A549 (cell line): ENCODE measurements at regions not wholly inside any gene's neighbourhood (a gene's known extent, or its start where the extent isn't known, plus 50 kb on each side); places are given as distances from the start of the nearest gene placed in this dataset.
"Not testable (repeated sequence)": the region's sequence is repeated elsewhere in the genome, so short reads cannot be mapped to it uniquely, and the experiment has no call there.

ENCODE experiments used
- ATAC-seq, 2 experiments: fragments of 200-7000 bp in 1 of 2; fragments of >200 bp in 1 of 2; cut with Nextera tagmentation in 1 of 2; cut with Tn5 transposase in 1 of 2; 3 replicates each; pipeline versions ENCODE4 v1.8.0 to v1.9.1; 2018 to 2020; ENCODE audit warnings: mild to moderate bottlenecking in 1 of 2, moderate library complexity in 1 of 2
- CTCF ChIA-PET: fragments of 300-600 bp; sonication (Branson Sonifier 250); formaldehyde crosslinking; extraction: SDS; loops from one replicate; lab custom pipeline; 2021; ENCODE audit warnings: antibody characterized with exemption, inconsistent platforms; lab: Yijun Ruan, JAX
- POLR2A ChIA-PET: fragments of 350-600 bp; formaldehyde crosslinking; extraction: SDS; loops from one replicate; lab custom pipeline; 2021; ENCODE audit warnings: antibody characterized with exemption, inconsistent platforms; lab: Yijun Ruan, JAX
- DNase-seq, 2 experiments: peaks; one replicate each; pipeline versions ENCODE4 v3.0.0 to v3.0.0-alpha.2; 2011 to 2016; ENCODE audit warnings: low read depth in 1 of 2, low spot score in 1 of 2
- FAIRE-seq: peaks from 2 replicates; lab custom pipeline; 2011; peaks lifted over from hg19 to GRCh38; lab: Jason Lieb, UNC
- H3K27ac ChIP-seq, 2 experiments: fragments of >200 bp; sonication (Bioruptor Twin); formaldehyde crosslinking; 3 replicates each; pipeline ENCODE4 v1.5.1; 2016 to 2017
- H3K4me1 ChIP-seq: fragments of >200 bp; sonication (Bioruptor Twin); formaldehyde crosslinking; 3 replicates; pipeline ENCODE4 v1.6.1; 2016
- H3K4me2 ChIP-seq: fragments of >200 bp; sonication (Bioruptor Twin); formaldehyde crosslinking; 3 replicates; pipeline ENCODE4 v1.6.1; 2016
- H3K4me3 ChIP-seq: fragments of >200 bp; sonication (Bioruptor Twin); formaldehyde crosslinking; 3 replicates; pipeline ENCODE4 v1.5.1; 2016
- H3K9me3 ChIP-seq: fragments of >200 bp; sonication (Bioruptor Twin); formaldehyde crosslinking; 3 replicates; pipeline ENCODE4 v1.6.1; 2016
- CEBPB ChIP-seq, 2 experiments: fragments of >200 bp in 1 of 2; sonication (Bioruptor Twin) in 1 of 2; formaldehyde crosslinking in 1 of 2; IDR thresholded peaks; 2 replicates each; pipeline ENCODE4 v1.6.1; 2012 to 2016
- CHD2 ChIP-seq: fragments of 150-350 bp; IDR thresholded peaks from 2 replicates; pipeline ENCODE4 v1.6.1; 2014; ENCODE audit warnings: low read length; ENCODE audit not compliant: partially characterized antibody
- E2F6 ChIP-seq: IDR thresholded peaks from 2 replicates; pipeline ENCODE4 v1.6.1; 2012; ENCODE audit warnings: low read depth, borderline replicate concordance
- EHF ChIP-seq: fragments of 250-450 bp; sonication (Bioruptor Pico); IDR thresholded peaks from 2 replicates; pipeline ENCODE4 v1.5.0; 2020; ENCODE audit warnings: mild to moderate bottlenecking
- EP300 ChIP-seq, 2 experiments: fragments of >200 bp; sonication (Bioruptor Twin); formaldehyde crosslinking; IDR thresholded peaks; 2 replicates in 1 of 2; 3 replicates in 1 of 2; pipeline ENCODE4 v1.6.1; 2016 to 2017
- FOSL2 ChIP-seq, 2 experiments: fragments of 450-650 bp in 1 of 2; fragments of >200 bp in 1 of 2; sonication (Bioruptor Twin) in 1 of 2; formaldehyde crosslinking; IDR thresholded peaks; 2 replicates each; pipeline versions ENCODE4 v1.5.0 to v1.6.1; 2016 to 2020; ENCODE audit warnings: mild to moderate bottlenecking in 1 of 2, moderate library complexity in 1 of 2
- FOXS1 ChIP-seq: fragments of 250-450 bp; sonication (Bioruptor Pico); IDR thresholded peaks from 2 replicates; pipeline ENCODE4 v1.5.0; 2020; ENCODE audit warnings: mild to moderate bottlenecking, moderate library complexity
- GATA3 ChIP-seq: IDR thresholded peaks from 2 replicates; pipeline ENCODE4 v1.6.1; 2012; ENCODE audit warnings: borderline replicate concordance
- HEYL ChIP-seq: fragments of 250-450 bp; sonication (Bioruptor Pico); IDR thresholded peaks from 2 replicates; pipeline ENCODE4 v1.8.0; 2021; ENCODE audit warnings: mild to moderate bottlenecking, moderate library complexity
- HMGXB4 ChIP-seq: fragments of 250-450 bp; sonication (Bioruptor Pico); IDR thresholded peaks from 2 replicates; pipeline ENCODE4 v1.5.0; 2021; ENCODE audit warnings: mild to moderate bottlenecking, moderate library complexity, borderline replicate concordance
- HOXA7 ChIP-seq: fragments of 250-450 bp; sonication (Bioruptor Pico); IDR thresholded peaks from 2 replicates; pipeline ENCODE4 v1.5.0; 2020; ENCODE audit warnings: mild to moderate bottlenecking, moderate library complexity
- HOXB13 ChIP-seq: fragments of 250-450 bp; sonication (Bioruptor Pico); IDR thresholded peaks from 2 replicates; pipeline ENCODE4 v1.5.0; 2020; ENCODE audit warnings: low read depth, mild to moderate bottlenecking, moderate library complexity
- HOXB5 ChIP-seq: fragments of 250-450 bp; sonication (Bioruptor Pico); IDR thresholded peaks from 2 replicates; pipeline ENCODE4 v1.5.0; 2020; ENCODE audit warnings: mild to moderate bottlenecking, moderate library complexity
- MAX ChIP-seq: IDR thresholded peaks from 2 replicates; pipeline ENCODE4 v1.6.1; 2012
- NPAS2 ChIP-seq: fragments of 250-450 bp; sonication (Bioruptor Pico); IDR thresholded peaks from 2 replicates; pipeline ENCODE4 v1.8.0; 2022; ENCODE audit warnings: mild to moderate bottlenecking, moderate library complexity, borderline replicate concordance
- REST ChIP-seq: fragments of 200-600 bp; sonication (generic); IDR thresholded peaks from 2 replicates; pipeline ENCODE4 v1.6.1; 2016; ENCODE audit warnings: antibody characterized with exemption, mild to moderate bottlenecking, moderate library complexity
- ZNF302 ChIP-seq: fragments of 250-450 bp; sonication (Bioruptor Pico); IDR thresholded peaks from 2 replicates; pipeline ENCODE4 v1.9.0; 2021; ENCODE audit warnings: inconsistent platforms, mild to moderate bottlenecking, moderate library complexity
- WGBS: methylation state at CpG from one replicate; pipeline ENCODE4 v1.1.6; 2017; ENCODE audit errors: missing lambda C conversion rate; 5-methylcytosine and 5-hydroxymethylcytosine counted together

GRCh38 chr20:36082315-36082915 lies 72.1 kb upstream of the EPB41L1 start:
- WGBS, result 15% methylated on average over 7 of the region's 7 CpGs
- FAIRE-seq, result peak; percentile 36
- DNase-seq, result peak in 1 of 2 experiments; percentile 89
- peak in 1 of 2 experiments; percentile 14; a peak in 3 of 6 replicates for ATAC-seq
- Histone ChIP-seq H3K9me3 (peaks cover 14% of the 10 kb centered on the region; the same call in 2 of the 3 replicates), H3K27ac (peak overlapping the region; percentile 95), H3K4me1 (peaks cover 76% of the 10 kb centered on the region), H3K4me3 (no peak overlapping the region), H3K4me2 (peak overlapping the region; percentile 63)
- CTCF ChIA-PET, result interaction anchor here (1.2 kb wide), 1 partner anchor 56 kb away, joined by 3 read pairs; no protein-coding TSS in a partner anchor
- TF ChIP-seq CEBPB (IDR thresholded peaks at IDR 0.05) (0 out of 4 replicates have a peak, but pooled peaks of 1 of the 2 experiments have one; percentile 18), GATA3 (peak; percentile 66; the same call in 1 of the 2 replicates), REST (no peak), EP300 (IDR thresholded peaks at IDR 0.05) (peak in 1 of 2 experiments; percentile 25; a peak in 1 of 5 replicates), HOXB5 (peak; percentile 17; the same call in 1 of the 2 replicates), MAX (peak; percentile 31; the same call in 1 of the 2 replicates), CHD2 (no peak), E2F6 (peak; percentile 29; the same call in 1 of the 2 replicates), FOSL2 (IDR thresholded peaks at IDR 0.05) (0 out of 2 replicates have a peak, but pooled peaks have one; percentile 10), FOSL2 (CRISPR knock-in tag; IDR thresholded peaks at IDR 0.05) (peak; percentile 42), ZNF302 (CRISPR knock-in tag) (peak; percentile 39; the same call in 1 of the 2 replicates), FOXS1 (CRISPR knock-in tag) (no peak)
- POLR2A ChIA-PET, result no interaction called here

- DNase-seq, POLR2A ChIA-PET, ATAC-seq, FAIRE-seq, H3K4me3 ChIP-seq: not testable (repeated sequence)
- peak overlapping the region; percentile 95 for H3K27ac ChIP-seq
- H3K4me1 ChIP-seq, result peaks cover 80% of the 10 kb centered on the region
- peaks cover 14% of the 10 kb centered on the region; the same call in 2 of the 3 replicates for H3K9me3 ChIP-seq
- CTCF ChIA-PET, result interaction anchor here (1.2 kb wide), 1 partner anchor 56 kb away, joined by 3 read pairs; no protein-coding TSS in a partner anchor
- peak overlapping the region; percentile 63 for H3K4me2 ChIP-seq
- WGBS, result 87% methylated on average over 4 of the region's 4 CpGs
- peak; percentile 91 for TF ChIP-seq HOXB13 (CRISPR knock-in tag)
- peak; percentile 95 for TF ChIP-seq ZNF302 (CRISPR knock-in tag)
- peak; percentile 91 for TF ChIP-seq HOXA7 (CRISPR knock-in tag)
- peak; percentile 92; the same call in 1 of the 2 replicates for TF ChIP-seq FOXS1 (CRISPR knock-in tag)
- 0 out of 2 replicates have a peak, but pooled peaks have one; percentile 46 for TF ChIP-seq HMGXB4 (CRISPR knock-in tag)
- peak; percentile 97 for TF ChIP-seq EHF (CRISPR knock-in tag)
- TF ChIP-seq HEYL (CRISPR knock-in tag), result peak; percentile 80; the same call in 1 of the 2 replicates
- peak; percentile 86 for TF ChIP-seq HOXB5
- peak; percentile 56; the same call in 1 of the 2 replicates for TF ChIP-seq NPAS2 (CRISPR knock-in tag)
Measured at GRCh38 chr20:36083200-36083599, 71.3 kb upstream of the EPB41L1 start.
